GM21786 (cell line): ENCODE measurements at regions not wholly inside any gene's neighbourhood (a gene's known extent, or its start where the extent isn't known, plus 50 kb on each side); places are given as distances from the start of the nearest gene placed in this dataset.
"Not testable (repeated sequence)": the region's sequence is repeated elsewhere in the genome, so short reads cannot be mapped to it uniquely, and the experiment has no call there.

Experiments
- ATAC-seq: cut with Tn5 transposase; IDR thresholded peaks from one replicate; pipeline ENCODE4 v1.9.1; 2021; ENCODE audit not compliant: unreplicated experiment

GRCh38 chr6:151671195-151671594 lies 136.3 kb upstream of the ESR1 start:
- ATAC-seq: no peak

GRCh38 chr6:151674578-151674977 lies 132.9 kb upstream of the ESR1 start:
- ATAC-seq: no peak

- peak; percentile 96 for ATAC-seq
Observed at GRCh38 chr6:151675746-151676459, 131.6 kb upstream of the ESR1 start.

GRCh38 chr6:151676460-151676945 lies 131.0 kb upstream of the ESR1 start:
- no peak for ATAC-seq

- ATAC-seq: no peak
Observed at GRCh38 chr6:151677404-151677803, 130.1 kb upstream of the ESR1 start.

GRCh38 chr6:151679081-151679480 lies 128.4 kb upstream of the ESR1 start:
- no peak for ATAC-seq

- ATAC-seq: no peak
Observed at GRCh38 chr6:151679941-151680340, 127.5 kb upstream of the ESR1 start.

GRCh38 chr6:151680846-151681432 lies 126.5 kb upstream of the ESR1 start:
- ATAC-seq: no peak

- no peak for ATAC-seq
Observed at GRCh38 chr6:151681433-151682059, 125.9 kb upstream of the ESR1 start.

- ATAC-seq: no peak
Observed at GRCh38 chr6:151682251-151682650, 125.2 kb upstream of the ESR1 start.

GRCh38 chr6:151682922-151683321 lies 124.6 kb upstream of the ESR1 start:
- ATAC-seq: no peak

- ATAC-seq: no peak
Observed at GRCh38 chr6:151683381-151683780, 124.1 kb upstream of the ESR1 start.

GRCh38 chr6:151689499-151690201 lies 117.8 kb upstream of the ESR1 start:
- ATAC-seq: no peak

GRCh38 chr6:151690303-151690702 lies 117.2 kb upstream of the ESR1 start:
- peak; percentile 32 for ATAC-seq

GRCh38 chr6:151690768-151691562 lies 116.5 kb upstream of the ESR1 start:
- ATAC-seq: peak; percentile 97

GRCh38 chr6:151692216-151692615 lies 115.3 kb upstream of the ESR1 start:
- ATAC-seq: no peak

GRCh38 chr6:151693366-151693765 lies 114.1 kb upstream of the ESR1 start:
- ATAC-seq: no peak

- no peak for ATAC-seq
Observed at GRCh38 chr6:151695156-151695555, 112.3 kb upstream of the ESR1 start.

GRCh38 chr6:151696302-151696701 lies 111.2 kb upstream of the ESR1 start:
- ATAC-seq: not testable (repeated sequence)

GRCh38 chr6:151698931-151699700 lies 108.4 kb upstream of the ESR1 start:
- no peak for ATAC-seq
